ENCODE measurements at regions not wholly inside any gene's neighbourhood (a gene's known extent, or its start where the extent isn't known, plus 50 kb on each side); places are given as distances from the start of the nearest gene placed in this dataset.

DNA sequence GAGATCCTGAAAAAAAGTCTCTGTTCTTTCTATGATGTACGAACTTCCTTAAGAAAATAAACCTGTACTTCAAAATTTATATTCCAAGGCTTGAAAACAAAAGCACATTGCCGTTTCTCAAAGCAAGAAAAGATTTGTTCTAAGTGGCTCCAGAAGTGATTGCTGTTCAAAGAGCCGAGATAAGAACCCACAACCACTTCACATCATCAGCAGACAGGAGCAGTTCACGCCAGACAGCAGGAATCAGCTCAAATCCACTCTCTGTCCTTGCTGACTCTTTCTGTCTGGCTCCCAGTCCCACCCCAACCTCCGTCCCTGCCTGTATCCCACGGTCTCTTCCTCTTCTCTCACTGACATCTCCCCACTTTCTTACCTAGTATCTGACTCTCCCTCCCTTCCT, 85.0 kb upstream of the MYOCD start:
- no peak for DNase-seq (ENCODE audit: low read depth, low spot score)

- no peak for DNase-seq (ENCODE audit: low read depth, low spot score)
These were observed 81.0 kb upstream of the MYOCD start for GRCh38 chr17:12584727-12585126.

DNA sequence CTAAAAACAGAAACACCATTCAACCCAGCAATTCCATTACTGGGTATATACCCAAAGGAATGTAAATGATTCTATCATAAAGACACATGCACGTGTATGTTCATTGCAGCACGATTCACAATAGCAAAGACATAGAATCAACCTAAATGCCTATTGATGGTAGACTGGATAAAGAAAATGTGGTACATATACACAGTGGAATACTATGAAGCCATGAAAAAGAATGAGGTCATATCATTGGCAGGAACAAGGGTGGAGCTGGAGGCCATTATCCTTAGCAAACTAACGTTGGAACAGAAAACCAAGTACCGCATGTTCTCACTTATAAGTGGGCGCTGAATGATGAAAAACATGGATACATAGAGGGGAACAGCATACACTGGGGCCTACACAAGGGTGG, 77.2 kb upstream of the MYOCD start:
- DNase-seq (ENCODE audit: low read depth, low spot score): no peak

DNA sequence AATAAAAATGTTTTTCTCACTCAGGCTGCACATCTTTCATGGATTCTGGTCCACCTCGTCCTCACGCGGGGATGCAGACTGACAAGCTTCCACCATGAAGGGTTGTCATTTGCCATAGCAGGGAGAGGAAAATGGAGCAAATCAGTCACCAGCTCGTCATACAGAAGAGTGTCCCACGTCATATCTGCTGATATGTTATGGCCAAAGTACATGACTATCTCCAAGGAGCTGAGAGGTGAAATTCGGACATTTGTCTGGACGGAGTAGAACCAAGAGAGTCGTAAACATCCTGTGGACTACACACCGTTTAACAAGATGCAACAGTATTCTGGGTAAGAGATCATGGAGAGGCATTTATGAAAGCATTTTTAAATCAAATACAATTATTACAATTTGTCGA, 75.3 kb upstream of the MYOCD start:
- no peak for DNase-seq (ENCODE audit: low read depth, low spot score)

DNA sequence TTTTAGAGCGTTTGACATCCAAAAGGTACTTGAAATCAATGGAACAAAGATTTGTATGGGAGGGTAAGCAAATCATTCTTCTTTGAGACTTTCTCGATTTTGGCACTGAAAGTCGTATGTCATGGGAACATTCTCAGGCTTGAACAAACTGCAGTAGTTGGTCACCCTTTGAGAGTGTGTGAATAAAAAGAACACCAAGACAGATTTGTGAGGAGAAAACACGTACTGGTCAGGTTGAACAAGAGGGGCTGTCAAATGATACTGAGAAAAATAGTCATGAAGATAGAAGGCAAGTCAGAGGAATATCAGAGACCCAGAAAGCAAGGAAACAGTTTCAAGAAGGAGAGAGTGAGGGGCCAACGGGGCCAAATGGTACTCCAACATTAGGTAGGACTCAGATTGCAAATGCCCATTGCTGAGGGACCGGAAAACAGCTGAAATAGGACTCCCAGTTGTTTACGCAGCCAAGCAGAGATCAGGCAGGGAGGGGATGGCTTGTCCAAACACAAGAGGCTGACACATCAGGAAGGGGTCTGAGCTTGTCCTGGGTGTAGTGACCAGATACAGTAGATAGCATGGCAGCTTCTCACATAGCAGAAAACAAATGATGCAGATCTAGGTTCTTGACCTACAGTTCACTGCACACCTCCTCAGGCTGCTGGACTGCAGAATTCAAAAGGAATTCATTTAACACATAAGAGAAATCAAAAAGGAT, 74.5 kb upstream of the MYOCD start:
- no peak for DNase-seq (ENCODE audit: low read depth, low spot score)

DNA sequence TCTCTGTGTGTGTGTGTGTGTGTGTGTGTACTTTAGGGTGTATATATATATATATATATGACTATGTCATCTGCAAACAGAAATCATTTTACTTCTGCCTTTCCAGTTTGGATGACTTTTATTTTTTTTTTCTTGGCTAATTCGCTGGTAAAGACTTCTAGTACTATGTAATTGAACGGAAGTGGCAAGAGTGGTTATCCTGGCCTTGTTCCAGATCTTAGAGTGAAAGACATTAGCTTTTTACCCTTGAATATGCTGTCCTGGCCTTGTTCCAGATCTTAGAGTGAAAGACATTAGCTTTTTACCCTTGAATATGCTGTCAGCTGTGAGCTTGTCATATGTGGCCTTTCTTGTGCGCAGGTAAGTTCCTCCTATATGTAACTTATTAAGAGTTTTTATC, 72.7 kb upstream of the MYOCD start:
- no peak for DNase-seq (ENCODE audit: low read depth, low spot score)

GRCh38 chr17:12596961-12597360, 68.7 kb upstream of the MYOCD start:
- no peak for DNase-seq (ENCODE audit: low read depth, low spot score)

DNA sequence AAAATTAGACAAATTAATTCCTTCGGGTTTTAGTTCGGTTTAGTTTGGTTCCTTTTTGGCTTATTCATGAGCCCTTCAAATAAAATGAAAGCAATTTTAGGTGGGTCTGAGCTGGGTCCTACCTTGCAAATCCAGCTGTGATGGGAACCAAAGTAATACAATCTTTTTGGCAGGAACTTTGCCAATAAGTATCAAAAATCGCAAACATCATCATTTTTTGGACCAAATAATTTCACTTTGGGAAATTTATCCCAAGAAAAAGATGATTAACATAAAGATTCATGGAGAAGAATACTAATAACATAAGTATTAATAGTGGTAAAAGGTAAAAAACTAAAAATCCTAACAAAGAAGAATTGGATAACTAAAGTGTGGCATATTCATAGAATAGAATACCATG, 67.8 kb upstream of the MYOCD start:
- DNase-seq (ENCODE audit: low read depth, low spot score): no peak

- no peak for DNase-seq (ENCODE audit: low read depth, low spot score)
These were observed 66.3 kb upstream of the MYOCD start for GRCh38 chr17:12599186-12599920.

DNA sequence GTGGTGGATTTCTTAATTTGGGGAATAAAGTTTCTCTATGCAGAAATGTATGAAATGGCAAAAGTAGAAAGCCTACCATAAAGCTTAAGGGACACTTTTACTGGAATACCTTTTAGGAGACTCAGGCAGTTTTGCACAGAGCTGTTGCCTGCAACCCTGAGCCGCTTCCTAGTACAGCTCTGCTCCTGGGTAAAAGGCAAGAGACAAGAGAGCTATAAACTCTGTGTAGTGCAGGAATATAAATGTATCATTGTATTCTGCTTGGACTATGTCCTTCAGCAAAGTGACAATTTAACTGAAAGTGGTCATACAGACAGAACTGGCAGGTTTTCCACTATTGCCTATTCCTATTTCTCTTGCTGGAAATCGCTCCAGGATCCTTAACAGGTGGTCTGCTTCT, 65.3 kb upstream of the MYOCD start:
- no peak for DNase-seq (ENCODE audit: low read depth, low spot score)

DNA sequence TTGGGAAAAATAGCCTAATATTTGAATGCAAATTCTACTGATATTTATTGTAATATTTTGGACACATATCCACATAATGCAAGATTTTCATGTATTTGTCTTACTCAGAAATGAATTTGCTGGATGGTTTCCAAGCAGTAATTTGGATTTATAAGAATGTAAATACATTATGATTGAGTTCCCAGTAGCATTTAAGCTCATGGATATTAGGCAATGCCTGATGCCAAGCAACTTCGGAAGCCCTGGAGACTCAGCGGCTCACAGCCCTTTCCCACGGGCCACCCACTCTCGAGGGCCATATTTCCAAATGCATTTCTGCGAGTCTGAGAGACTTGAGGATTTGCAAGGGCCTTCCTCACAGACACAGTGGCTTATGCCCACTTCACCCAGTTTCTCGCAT, 62.1 kb upstream of the MYOCD start:
- DNase-seq (ENCODE audit: low read depth, low spot score): no peak

DNA sequence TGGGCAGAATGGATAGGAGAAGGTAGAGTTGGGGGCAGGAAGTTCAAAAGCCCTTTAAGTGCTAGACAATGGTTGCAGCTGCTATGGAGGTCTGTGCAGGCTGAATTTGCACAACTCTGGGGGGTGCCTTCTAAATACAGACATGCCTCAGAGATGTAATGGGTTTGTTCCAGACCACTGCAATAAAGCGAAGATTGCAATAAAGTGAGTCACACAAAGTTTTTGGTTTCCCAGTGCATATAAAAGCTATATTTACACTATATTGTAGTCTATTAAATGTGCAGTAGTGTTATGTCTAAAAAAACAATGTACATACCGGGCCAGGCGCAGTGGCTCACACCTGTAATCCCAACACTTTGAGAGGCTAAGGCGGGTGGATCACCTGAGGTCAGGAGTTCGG, 60.5 kb upstream of the MYOCD start:
- DNase-seq (ENCODE audit: low read depth, low spot score): no peak

GRCh38 chr17:12613566-12613965, 52.1 kb upstream of the MYOCD start:
- no peak for DNase-seq (ENCODE audit: low read depth, low spot score)
